ENCODE measurements at regions not wholly inside any gene's neighbourhood (a gene's known extent, or its start where the extent isn't known, plus 50 kb on each side); places are given as distances from the start of the nearest gene placed in this dataset.

DNA sequence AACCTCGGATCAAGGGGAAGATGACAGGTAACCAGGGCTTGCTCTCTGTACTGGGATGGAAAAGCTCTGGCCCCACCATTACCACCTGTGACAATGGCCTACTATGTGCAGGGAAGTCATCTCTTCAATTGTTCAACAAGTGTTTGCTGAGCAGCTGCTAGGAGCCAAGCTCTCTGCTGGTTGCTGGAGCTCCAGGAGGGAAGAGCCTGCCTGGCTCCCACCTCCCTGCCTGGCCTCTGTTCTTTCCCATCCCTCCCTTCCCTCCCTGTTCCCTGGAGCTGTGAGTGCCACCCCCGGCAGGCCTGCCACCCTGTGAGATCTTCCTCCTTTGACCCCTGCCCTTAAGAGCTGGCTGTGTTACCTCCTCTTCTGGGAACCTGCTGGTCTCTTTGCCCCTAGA, 59.7 kb upstream of the IER5L start:
- TF ChIP-seq, protein P1, sequence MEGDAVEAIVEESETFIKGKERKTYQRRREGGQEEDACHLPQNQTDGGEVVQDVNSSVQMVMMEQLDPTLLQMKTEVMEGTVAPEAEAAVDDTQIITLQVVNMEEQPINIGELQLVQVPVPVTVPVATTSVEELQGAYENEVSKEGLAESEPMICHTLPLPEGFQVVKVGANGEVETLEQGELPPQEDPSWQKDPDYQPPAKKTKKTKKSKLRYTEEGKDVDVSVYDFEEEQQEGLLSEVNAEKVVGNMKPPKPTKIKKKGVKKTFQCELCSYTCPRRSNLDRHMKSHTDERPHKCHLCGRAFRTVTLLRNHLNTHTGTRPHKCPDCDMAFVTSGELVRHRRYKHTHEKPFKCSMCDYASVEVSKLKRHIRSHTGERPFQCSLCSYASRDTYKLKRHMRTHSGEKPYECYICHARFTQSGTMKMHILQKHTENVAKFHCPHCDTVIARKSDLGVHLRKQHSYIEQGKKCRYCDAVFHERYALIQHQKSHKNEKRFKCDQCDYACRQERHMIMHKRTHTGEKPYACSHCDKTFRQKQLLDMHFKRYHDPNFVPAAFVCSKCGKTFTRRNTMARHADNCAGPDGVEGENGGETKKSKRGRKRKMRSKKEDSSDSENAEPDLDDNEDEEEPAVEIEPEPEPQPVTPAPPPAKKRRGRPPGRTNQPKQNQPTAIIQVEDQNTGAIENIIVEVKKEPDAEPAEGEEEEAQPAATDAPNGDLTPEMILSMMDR (IDR thresholded peaks at IDR 0.05): no peak
- no peak for TF ChIP-seq ZFX (IDR thresholded peaks at IDR 0.05; ENCODE audit: borderline replicate concordance)

Data from 22Rv1 (cell line).